ENCODE measurements at regions not wholly inside any gene's neighbourhood (a gene's known extent, or its start where the extent isn't known, plus 50 kb on each side); places are given as distances from the start of the nearest gene placed in this dataset.

DNA sequence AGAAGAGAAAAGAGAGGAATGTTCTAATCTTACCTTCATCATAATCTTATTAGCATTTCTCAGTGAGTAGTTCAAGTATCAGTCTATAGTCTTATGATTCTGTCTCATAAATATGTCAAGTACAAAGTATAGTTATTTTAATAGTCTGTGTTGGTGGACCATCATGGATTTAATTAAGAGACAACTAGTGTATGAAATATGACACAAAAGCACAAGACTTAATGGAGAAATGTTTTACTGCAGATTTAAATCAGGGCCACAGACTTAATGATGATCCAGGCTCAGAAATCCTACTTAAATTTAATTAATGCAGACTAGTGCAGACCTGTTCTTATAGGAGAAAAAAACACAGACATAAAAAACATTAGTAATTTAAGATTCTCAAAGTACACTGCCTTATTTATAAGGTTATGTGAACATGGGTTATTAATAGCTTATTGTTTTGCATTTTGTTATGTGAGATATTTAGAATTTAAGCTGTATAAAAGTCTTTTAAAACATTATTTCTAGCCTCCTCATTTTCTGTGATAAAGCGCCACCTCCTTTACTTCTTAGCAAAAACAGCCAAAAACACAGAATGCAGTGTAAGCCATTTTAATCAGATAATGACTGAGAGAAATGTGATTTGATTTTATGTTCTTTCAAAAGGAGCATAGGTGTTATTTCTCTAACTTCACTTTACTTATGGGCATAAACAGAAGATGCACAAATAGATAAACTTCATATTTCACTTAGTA is 255.0 kb upstream of the SNX7 start:
- H3K4me3 Mint-ChIP-seq = no peak overlapping the region
- H3K4me1 Mint-ChIP-seq (ENCODE audit: low read depth) = peaks cover 10% of the 10 kb centered on the region
- H3K9me3 Mint-ChIP-seq = no peaks in the 10 kb centered on the region
- TF ChIP-seq, protein P1, sequence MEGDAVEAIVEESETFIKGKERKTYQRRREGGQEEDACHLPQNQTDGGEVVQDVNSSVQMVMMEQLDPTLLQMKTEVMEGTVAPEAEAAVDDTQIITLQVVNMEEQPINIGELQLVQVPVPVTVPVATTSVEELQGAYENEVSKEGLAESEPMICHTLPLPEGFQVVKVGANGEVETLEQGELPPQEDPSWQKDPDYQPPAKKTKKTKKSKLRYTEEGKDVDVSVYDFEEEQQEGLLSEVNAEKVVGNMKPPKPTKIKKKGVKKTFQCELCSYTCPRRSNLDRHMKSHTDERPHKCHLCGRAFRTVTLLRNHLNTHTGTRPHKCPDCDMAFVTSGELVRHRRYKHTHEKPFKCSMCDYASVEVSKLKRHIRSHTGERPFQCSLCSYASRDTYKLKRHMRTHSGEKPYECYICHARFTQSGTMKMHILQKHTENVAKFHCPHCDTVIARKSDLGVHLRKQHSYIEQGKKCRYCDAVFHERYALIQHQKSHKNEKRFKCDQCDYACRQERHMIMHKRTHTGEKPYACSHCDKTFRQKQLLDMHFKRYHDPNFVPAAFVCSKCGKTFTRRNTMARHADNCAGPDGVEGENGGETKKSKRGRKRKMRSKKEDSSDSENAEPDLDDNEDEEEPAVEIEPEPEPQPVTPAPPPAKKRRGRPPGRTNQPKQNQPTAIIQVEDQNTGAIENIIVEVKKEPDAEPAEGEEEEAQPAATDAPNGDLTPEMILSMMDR (IDR thresholded peaks at IDR 0.05) = no peak
- H3K27me3 Mint-ChIP-seq = no peaks in the 10 kb centered on the region
- H3K36me3 Mint-ChIP-seq (ENCODE audit: low read depth) = no peaks in the 10 kb centered on the region
- no peak overlapping the region for H3K27ac Mint-ChIP-seq
- intact Hi-C loops (cut with micrococcal nuclease) = no loop called here
- POLR2A ChIA-PET = no interaction called here
- no peak for DNase-seq
- CTCF ChIA-PET = no interaction called here
- ATAC-seq = no peak

DNA sequence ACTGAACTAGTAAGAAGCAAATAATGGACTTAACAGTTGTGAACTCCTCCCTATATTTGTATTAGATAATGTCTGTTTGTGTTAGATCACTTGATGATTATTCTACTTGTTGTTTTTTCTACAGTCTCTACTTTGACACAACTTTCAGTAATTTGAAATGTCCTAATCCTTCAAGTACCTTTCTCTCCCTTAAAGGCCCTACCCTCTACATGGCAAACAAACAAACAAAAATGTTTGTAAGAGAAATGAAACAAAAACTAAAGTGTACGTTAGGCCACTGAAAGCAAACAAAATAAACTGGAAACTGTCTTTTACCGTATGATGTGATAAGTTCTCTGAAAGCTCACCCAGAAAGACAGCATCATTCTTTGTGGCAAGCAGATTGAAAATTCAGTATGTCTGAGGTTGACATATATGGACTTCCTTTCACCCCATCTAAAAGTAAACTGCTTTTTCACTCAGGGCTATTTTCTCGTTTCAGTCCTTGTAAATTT is 255.9 kb upstream of the SNX7 start:
- TF ChIP-seq, protein P1 (IDR thresholded peaks at IDR 0.05) = no peak
- peak overlapping the region; percentile 4 for H3K4me3 Mint-ChIP-seq
- H3K27me3 Mint-ChIP-seq = no peaks in the 10 kb centered on the region
- no peak for DNase-seq
- intact Hi-C loops (cut with micrococcal nuclease) = no loop called here
- H3K4me1 Mint-ChIP-seq (ENCODE audit: low read depth) = peaks cover 10% of the 10 kb centered on the region
- H3K9me3 Mint-ChIP-seq = no peaks in the 10 kb centered on the region
- H3K27ac Mint-ChIP-seq = peak overlapping the region; percentile 57
- ChIA-PET POLR2A (no interaction called here), CTCF (no interaction called here)
- no peaks in the 10 kb centered on the region for H3K36me3 Mint-ChIP-seq (ENCODE audit: low read depth)
- no peak for ATAC-seq

DNA sequence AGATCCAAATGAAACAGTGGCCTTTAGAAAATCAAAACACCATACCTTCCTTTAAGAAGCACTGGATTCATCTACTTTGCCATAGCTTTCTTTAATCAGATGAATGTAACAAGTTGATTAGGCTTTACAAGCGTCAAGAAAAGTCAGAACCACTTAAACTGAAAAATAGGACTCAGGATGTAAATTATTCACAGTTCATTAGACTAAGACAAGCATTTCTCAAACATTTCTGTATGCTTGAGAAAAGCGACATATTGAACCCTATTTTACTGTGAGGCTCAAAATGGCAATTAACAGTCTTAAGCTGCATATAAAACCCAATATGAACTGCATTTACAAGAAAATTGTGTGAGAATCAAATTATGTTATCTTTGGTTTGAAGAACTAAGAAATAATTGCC is 256.7 kb upstream of the SNX7 start:
- ChIA-PET CTCF (no interaction called here), POLR2A (no interaction called here)
- TF ChIP-seq, protein P1 (IDR thresholded peaks at IDR 0.05) = no peak
- no peaks in the 10 kb centered on the region for H3K36me3 Mint-ChIP-seq (ENCODE audit: low read depth)
- H3K9me3 Mint-ChIP-seq = no peaks in the 10 kb centered on the region
- intact Hi-C loops (cut with micrococcal nuclease) = no loop called here
- H3K4me1 Mint-ChIP-seq (ENCODE audit: low read depth) = peaks cover 10% of the 10 kb centered on the region
- no peaks in the 10 kb centered on the region for H3K27me3 Mint-ChIP-seq
- H3K27ac Mint-ChIP-seq = no peak overlapping the region
- no peak overlapping the region for H3K4me3 Mint-ChIP-seq
- DNase-seq (no peak), ATAC-seq (no peak)

DNA sequence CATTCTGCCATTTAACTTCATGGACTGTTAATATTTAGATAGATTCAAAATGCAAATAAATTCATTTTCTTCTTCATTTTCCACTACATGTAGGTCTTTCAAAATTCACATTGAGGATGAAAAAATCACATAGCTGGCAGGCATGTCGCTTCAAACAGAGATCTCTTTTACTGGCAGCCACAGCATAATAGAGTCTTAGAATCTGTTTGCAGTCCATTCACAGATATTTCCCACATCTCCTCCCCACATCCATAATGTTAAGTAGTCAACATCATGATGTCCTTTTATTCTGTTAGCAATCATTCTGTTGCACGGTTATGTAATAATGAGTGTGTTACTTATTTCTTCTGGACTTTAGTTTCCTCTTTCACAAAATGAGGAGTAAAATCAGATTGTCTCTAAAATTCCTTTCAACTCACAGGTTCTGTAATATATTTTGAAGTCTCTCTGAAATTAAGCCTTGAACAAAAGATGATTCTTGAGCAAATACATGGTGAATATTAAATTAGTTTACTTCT is 257.5 kb upstream of the SNX7 start:
- intact Hi-C loops (cut with micrococcal nuclease) = no loop called here

DNA sequence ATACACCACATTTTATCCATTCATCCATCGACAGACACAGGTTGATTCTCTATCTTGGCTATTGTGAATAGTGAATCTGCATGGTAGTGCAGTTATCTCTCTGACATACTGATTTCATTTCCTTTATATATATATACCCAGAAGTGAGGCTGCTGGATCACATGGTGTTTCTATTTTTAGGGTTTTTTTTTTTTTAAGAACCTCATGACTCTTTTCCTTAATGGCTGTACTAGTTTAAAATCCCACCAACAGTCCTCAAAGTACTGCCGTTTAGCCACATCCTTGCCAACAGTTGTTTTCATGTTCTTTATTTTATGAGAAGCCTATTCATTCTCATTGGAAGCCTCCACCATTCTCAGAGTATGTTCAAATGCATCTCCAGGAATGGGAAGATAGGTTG is 258.7 kb upstream of the SNX7 start:
- H3K4me3 Mint-ChIP-seq = no peak overlapping the region
- intact Hi-C loops (cut with micrococcal nuclease) = no loop called here
- ChIA-PET POLR2A (no interaction called here), CTCF (no interaction called here)
- DNase-seq (no peak), ATAC-seq (no peak)
- no peaks in the 10 kb centered on the region for H3K36me3 Mint-ChIP-seq (ENCODE audit: low read depth)
- TF ChIP-seq, protein P1 (IDR thresholded peaks at IDR 0.05) = no peak
- H3K27ac Mint-ChIP-seq = no peak overlapping the region
- H3K4me1 Mint-ChIP-seq (ENCODE audit: low read depth) = peaks cover 10% of the 10 kb centered on the region
- H3K9me3 Mint-ChIP-seq = no peaks in the 10 kb centered on the region
- H3K27me3 Mint-ChIP-seq = no peaks in the 10 kb centered on the region

More for the DNA sequence above, 257.5 kb upstream of the SNX7 start:
- peaks cover 10% of the 10 kb centered on the region for H3K4me1 Mint-ChIP-seq (ENCODE audit: low read depth)
- CTCF ChIA-PET = no interaction called here
- no peaks in the 10 kb centered on the region for H3K36me3 Mint-ChIP-seq (ENCODE audit: low read depth)
- ATAC-seq = no peak
- H3K27ac Mint-ChIP-seq = no peak overlapping the region
- no peaks in the 10 kb centered on the region for H3K27me3 Mint-ChIP-seq
- DNase-seq = no peak
- H3K9me3 Mint-ChIP-seq = no peaks in the 10 kb centered on the region
- POLR2A ChIA-PET = no interaction called here
- TF ChIP-seq, protein P1 (IDR thresholded peaks at IDR 0.05) = no peak
- H3K4me3 Mint-ChIP-seq = no peak overlapping the region

Measured in activated CD8-positive, alpha-beta T cell treated with anti-CD3 and anti-CD28 coated beads for 36 hours (primary cell).